Ramos (cell line): ENCODE measurements at regions not wholly inside any gene's neighbourhood (a gene's known extent, or its start where the extent isn't known, plus 50 kb on each side); places are given as distances from the start of the nearest gene placed in this dataset.

Experiments used
- in situ Hi-C: fragments of 300-500 bp; cut with MboI; formaldehyde crosslinking; loops from one replicate; pipeline ENCODE4 v1.14.3; 2022; ENCODE audit warnings: low sequenced_read_pairs; ENCODE audit not compliant: unreplicated experiment

DNA sequence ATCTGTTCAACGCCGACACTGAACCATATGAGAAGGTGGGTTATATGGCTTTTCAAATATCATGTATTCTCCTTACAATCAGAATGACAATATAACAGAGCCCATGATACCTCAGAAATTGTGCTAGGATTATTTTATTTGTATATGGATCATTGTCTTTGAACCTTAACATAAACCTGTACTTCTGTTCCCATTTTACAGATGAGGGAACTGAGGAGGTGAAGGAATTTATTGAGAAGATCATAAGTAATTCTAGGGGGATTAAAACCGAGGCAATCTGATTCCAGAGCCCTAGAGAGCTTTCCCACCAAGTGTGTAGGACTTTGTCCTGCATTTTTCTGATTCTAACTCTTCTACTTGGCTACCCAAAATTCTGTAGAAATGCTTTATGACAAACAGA lies 279.8 kb upstream of the FANCL start:
- in situ Hi-C loops, result no loop called here

DNA sequence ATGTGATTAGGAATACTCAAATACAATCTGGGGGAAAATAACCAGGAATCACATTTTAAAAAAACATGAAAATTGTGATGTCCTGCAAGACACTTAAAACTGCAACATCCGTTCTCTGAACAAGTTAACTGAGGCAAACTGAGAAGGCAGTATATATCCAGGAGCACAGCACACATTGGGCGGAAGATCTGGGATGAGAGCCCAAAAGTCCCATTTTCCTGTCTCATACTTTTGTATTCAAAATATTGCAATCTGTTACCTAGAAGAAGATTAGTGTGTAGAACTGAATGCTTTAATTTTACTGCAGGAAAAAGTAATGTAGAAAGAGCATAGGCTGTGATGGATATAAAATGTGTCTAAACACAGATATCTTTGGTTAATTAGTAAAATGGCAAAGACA lies 276.8 kb upstream of the FANCL start:
- in situ Hi-C loops, result no loop called here

DNA sequence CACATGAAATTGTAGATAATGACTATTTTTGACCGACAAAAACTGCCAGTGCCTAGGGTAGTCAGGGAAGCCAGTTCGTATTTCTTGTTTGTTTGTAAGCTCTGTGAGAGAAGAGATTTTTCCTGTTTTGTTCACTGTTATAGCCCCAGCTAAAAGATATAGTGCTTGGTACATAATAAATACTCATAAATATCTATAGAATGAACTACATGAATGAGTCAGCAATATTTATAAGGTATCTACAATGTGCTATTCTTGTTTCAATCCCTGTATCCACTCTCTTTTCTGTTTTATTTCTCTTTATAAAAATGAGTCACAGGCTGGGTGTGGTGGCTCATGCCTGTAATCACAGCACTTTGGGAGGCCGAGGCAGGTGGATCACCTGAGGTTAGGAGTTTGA lies 275.6 kb upstream of the FANCL start:
- in situ Hi-C loops, result no loop called here

GRCh38 chr2:58515827-58516573 lies 274.9 kb upstream of the FANCL start:
- in situ Hi-C loops, result no loop called here

DNA sequence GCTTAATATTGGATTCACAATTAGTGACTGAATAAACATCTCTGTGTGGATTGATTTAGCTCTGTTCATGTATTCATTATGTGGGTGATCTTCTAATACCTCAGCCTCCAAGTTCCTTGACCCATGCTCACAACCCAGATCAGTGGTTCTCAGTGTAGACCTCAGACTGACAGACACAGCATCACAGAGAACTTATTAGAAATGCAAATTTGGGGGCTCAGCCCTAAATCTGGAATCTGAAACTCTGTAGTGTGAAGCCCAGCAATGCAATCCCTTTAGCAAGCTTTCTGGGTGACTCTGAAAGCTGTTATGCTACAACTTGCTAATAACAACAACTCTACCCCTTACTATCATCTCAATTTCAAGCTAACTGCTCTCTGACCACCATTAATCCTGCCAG lies 273.1 kb upstream of the FANCL start:
- in situ Hi-C loops, result no loop called here

- in situ Hi-C loops, result no loop called here
Observed at GRCh38 chr2:58512878-58513277, 271.8 kb upstream of the FANCL start.

GRCh38 chr2:58508006-58508405 lies 266.9 kb upstream of the FANCL start:
- in situ Hi-C loops, result no loop called here

GRCh38 chr2:58503918-58504317 lies 262.8 kb upstream of the FANCL start:
- in situ Hi-C loops, result no loop called here

DNA sequence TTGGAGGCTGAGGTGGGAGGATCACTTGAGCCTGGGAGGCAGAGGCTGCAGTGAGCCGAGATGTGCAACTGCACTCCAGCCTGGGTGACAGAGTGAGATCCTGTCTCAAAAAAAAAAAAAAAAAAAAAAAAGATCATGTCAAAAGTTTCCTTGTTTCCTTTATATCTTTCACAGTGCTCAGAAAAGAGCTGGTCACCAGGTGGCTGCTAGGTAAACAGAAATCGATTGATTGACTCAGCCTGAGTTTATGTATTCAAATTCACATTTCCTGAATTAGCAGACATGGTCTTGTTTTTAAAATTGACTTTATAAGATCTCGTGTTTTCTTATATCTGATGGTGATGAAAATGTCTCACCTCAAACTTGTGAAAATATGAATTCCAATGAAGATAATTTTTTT lies 261.8 kb upstream of the FANCL start:
- in situ Hi-C loops, result no loop called here

DNA sequence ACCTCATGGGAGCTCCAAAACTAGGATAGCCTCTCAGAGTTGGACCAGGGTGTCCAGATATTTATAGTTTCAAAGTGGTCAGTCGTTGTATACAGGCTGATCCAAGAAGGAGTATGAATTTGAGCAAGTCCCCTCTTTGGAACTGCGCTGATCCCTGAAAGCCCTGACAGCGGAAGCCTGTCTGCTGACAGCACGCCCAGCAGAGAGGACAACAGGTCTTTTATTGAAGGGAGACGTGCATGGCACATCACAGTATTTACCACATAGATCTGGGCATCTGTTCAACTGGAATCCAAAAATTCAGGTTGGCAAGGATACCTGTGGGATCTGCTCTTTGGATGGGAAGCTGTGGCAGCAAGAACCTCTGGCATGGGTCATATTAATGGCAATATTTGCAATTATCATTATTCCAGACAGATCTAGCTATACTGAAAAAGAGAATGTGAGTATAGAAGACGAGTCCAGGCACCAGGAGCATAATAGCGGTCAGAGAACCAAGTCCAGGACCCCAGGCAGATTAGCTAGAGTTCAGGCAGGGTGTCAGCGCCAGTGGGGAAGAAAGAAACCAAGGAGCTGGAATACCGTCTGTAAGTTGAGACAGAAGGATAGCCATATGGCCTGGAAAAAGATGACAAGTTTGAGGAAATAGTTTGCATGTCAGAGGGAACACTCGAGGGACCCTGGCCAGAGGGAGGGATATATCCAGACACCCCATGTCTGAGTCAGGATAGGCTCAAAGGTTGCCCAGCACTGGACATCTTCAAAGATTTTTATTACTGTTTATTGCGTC lies 260.4 kb upstream of the FANCL start:
- in situ Hi-C loops, result no loop called here

- in situ Hi-C loops, result no loop called here
Observed at GRCh38 chr2:58497168-58497567, 256.0 kb upstream of the FANCL start.

DNA sequence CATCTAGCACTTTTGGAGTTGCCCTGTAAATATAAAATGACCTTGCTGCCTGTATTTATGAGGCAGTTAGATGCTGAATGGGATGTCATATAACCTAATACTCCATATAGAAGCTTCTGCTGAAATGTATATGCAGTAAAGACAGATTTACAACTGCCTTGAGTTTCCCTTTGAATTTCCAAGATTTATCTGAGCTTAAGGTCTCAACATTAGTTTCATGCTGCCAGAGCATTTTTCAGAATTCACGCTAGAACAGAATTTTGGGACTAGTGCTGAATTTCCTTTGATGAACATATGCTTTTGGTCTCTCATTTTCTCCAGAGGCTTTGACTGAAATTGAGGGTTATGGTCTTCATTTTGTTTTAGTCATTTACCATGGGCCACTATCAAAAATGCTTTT lies 254.7 kb upstream of the FANCL start:
- in situ Hi-C loops, result no loop called here

GRCh38 chr2:58494071-58494501 lies 253.0 kb upstream of the FANCL start:
- in situ Hi-C loops, result no loop called here

GRCh38 chr2:58484629-58485028 lies 243.5 kb upstream of the FANCL start:
- in situ Hi-C loops, result no loop called here

- in situ Hi-C loops, result no loop called here
Observed at GRCh38 chr2:58484221-58484620, 243.1 kb upstream of the FANCL start.

GRCh38 chr2:58483307-58483706 lies 242.2 kb upstream of the FANCL start:
- in situ Hi-C loops, result no loop called here

GRCh38 chr2:58481670-58482069 lies 240.5 kb upstream of the FANCL start:
- in situ Hi-C loops, result no loop called here

GRCh38 chr2:58480141-58480540 lies 239.0 kb upstream of the FANCL start:
- in situ Hi-C loops, result no loop called here

GRCh38 chr2:58479535-58480140 lies 238.5 kb upstream of the FANCL start:
- in situ Hi-C loops, result no loop called here

DNA sequence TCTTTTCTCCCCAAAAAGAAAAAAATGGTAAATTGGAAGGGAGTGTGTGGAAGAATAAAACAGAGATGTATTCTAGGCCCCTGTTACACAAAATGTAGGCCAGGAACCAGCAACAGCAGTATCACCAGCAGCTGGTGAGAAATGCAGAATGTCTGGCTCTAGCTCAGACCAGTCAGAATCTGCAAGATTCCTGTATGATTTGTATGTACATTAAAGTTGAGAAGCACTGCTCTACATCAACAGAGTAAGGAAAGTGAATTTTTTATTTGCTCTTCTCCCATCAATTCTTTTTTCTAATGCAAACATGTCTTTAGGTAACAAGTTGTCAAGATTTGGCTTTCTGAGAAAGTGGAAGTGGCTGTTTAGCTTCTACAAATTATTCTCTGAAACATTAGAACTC lies 235.4 kb upstream of the FANCL start:
- in situ Hi-C loops, result no loop called here

DNA sequence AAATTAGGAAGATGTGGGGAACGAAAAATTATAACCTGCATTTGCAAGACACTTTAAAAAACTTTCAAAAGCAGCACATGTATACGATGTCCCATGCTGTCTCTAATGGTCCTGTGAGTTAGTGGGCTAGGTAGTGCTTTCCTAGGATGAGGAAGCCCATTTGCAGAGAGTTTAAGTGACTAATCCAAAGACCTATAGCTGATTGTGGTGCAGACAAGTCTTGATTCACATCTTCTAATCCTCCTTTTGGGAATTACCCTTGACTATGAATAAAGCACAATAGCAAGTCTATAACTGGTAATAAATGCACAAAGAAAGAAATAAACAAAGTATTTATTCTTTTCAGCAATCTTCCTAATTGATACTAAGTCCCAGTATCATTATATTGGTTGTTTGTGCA lies 234.6 kb upstream of the FANCL start:
- in situ Hi-C loops, result no loop called here
